Esophagus muscularis mucosa (tissue), 3 donors: ENCODE measurements at regions not wholly inside any gene's neighbourhood (a gene's known extent, or its start where the extent isn't known, plus 50 kb on each side); places are given as distances from the start of the nearest gene placed in this dataset.

Source experiments
- CTCF ChIP-seq, 3 experiments: fragments of 200-600 bp in 2 of 3; fragments of 450-650 bp in 1 of 3; sonication (generic) in 2 of 3; IDR thresholded peaks; one replicate each; pipeline ENCODE4 v1.5.1; 2017 to 2019; ENCODE audit warnings: antibody characterized with exemption in 3 of 3, mild to moderate bottlenecking in 2 of 3, moderate library complexity in 1 of 3
- POLR2A ChIP-seq: fragments of 450-650 bp; IDR thresholded peaks from one replicate; pipeline ENCODE4 v1.6.1; 2017; ENCODE audit warnings: antibody characterized with exemption, moderate library complexity, mild to moderate bottlenecking, low read depth
- POLR2AphosphoS5 ChIP-seq, 2 donors: sonication (generic); formaldehyde crosslinking; IDR thresholded peaks; one replicate each; pipeline ENCODE4 v1.6.1; 2017; ENCODE audit warnings: antibody characterized with exemption in 2 of 2

- no peak for TF ChIP-seq CTCF (IDR thresholded peaks at IDR 0.05)
- TF ChIP-seq POLR2AphosphoS5 (IDR thresholded peaks at IDR 0.05), result no peak
- no peak for TF ChIP-seq POLR2A
These were observed 256.9 kb upstream of the TUSC1 start for GRCh38 chr9:25935188-25935587.
